ENCODE measurements at regions not wholly inside any gene's neighbourhood (a gene's known extent, or its start where the extent isn't known, plus 50 kb on each side); places are given as distances from the start of the nearest gene placed in this dataset.

- Histone ChIP-seq H3K4me3 (ENCODE audit: insufficient read depth in 1 of 2, low read depth in 1 of 2, low read length in 2 of 2) (no peak overlapping the region), H2BK15ac (ENCODE audit: low read depth, poor library complexity, severe bottlenecking) (no peak overlapping the region), H3K4ac (ENCODE audit: low read depth in 1 of 2, low read length in 2 of 2) (no peak overlapping the region), H3K4me2 (ENCODE audit: low read length, poor library complexity, severe bottlenecking) (no peak overlapping the region), H3K27me3 (ENCODE audit: control insufficient read depth in 1 of 2, insufficient read depth in 1 of 2, low read length in 2 of 2) (peaks cover 0 to 13% of the 10 kb centered on the region in 2 experiments), H3K36me3 (ENCODE audit: control insufficient read depth in 1 of 2, insufficient read depth in 2 of 2, low read depth in 1 of 2, low read length in 2 of 2) (no peaks in the 10 kb centered on the region), H3K23ac (ENCODE audit: low read length in 2 of 2) (no peak overlapping the region), H2AK5ac (ENCODE audit: low read length, severe bottlenecking) (no peak overlapping the region), H4K91ac (ENCODE audit: low read length) (no peak overlapping the region), H3K27ac (ENCODE audit: low read length, poor library complexity, severe bottlenecking) (no peak overlapping the region), H3K14ac (ENCODE audit: low read length in 2 of 2) (no peak overlapping the region), H3K9ac (ENCODE audit: low read length) (no peak overlapping the region), H2AFZ (ENCODE audit: low read depth, low read length) (no peak overlapping the region), H4K8ac (ENCODE audit: low read length) (no peak overlapping the region), H3K79me1 (replicated peaks; ENCODE audit: low read length, poor library complexity, severe bottlenecking) (no peaks in the 10 kb centered on the region), H3K4me1 (ENCODE audit: control insufficient read depth, insufficient read depth, low read depth, low read length) (no peaks in the 10 kb centered on the region), H2BK12ac (ENCODE audit: low read length in 2 of 2) (no peak overlapping the region), H3K18ac (ENCODE audit: low read depth in 1 of 2, low read length in 2 of 2) (no peak overlapping the region), H2BK5ac (ENCODE audit: low read depth, low read length, poor library complexity, severe bottlenecking) (no peak overlapping the region), H2BK120ac (ENCODE audit: low read depth, low read length) (no peak overlapping the region), H3K9me3 (ENCODE audit: control insufficient read depth, low read length) (no peaks in the 10 kb centered on the region)
- DNase-seq, result no peak
Observed at GRCh38 chr21:38556390-38556789, 58.1 kb upstream of the ERG start.

GRCh38 chr21:38561205-38561604 is 62.9 kb upstream of the ERG start:
- Histone ChIP-seq H3K4me3 (ENCODE audit: insufficient read depth in 1 of 2, low read depth in 1 of 2, low read length in 2 of 2) (no peak overlapping the region), H3K4me2 (ENCODE audit: low read length, poor library complexity, severe bottlenecking) (no peak overlapping the region), H2BK12ac (ENCODE audit: low read length in 2 of 2) (no peak overlapping the region), H3K4ac (ENCODE audit: low read depth in 1 of 2, low read length in 2 of 2) (no peak overlapping the region), H4K8ac (ENCODE audit: low read length) (no peak overlapping the region), H2AFZ (ENCODE audit: low read depth, low read length) (no peak overlapping the region), H3K18ac (ENCODE audit: low read depth in 1 of 2, low read length in 2 of 2) (no peak overlapping the region), H3K27ac (ENCODE audit: low read length, poor library complexity, severe bottlenecking) (no peak overlapping the region), H3K79me1 (replicated peaks; ENCODE audit: low read length, poor library complexity, severe bottlenecking) (no peaks in the 10 kb centered on the region), H3K14ac (ENCODE audit: low read length in 2 of 2) (no peak overlapping the region), H4K91ac (ENCODE audit: low read length) (no peak overlapping the region), H3K9ac (ENCODE audit: low read length) (no peak overlapping the region), H3K36me3 (ENCODE audit: control insufficient read depth in 1 of 2, insufficient read depth in 2 of 2, low read depth in 1 of 2, low read length in 2 of 2) (no peaks in the 10 kb centered on the region), H3K23ac (ENCODE audit: low read length in 2 of 2) (no peak overlapping the region), H2AK5ac (ENCODE audit: low read length, severe bottlenecking) (no peak overlapping the region), H3K4me1 (ENCODE audit: control insufficient read depth, insufficient read depth, low read depth, low read length) (no peaks in the 10 kb centered on the region), H2BK120ac (ENCODE audit: low read depth, low read length) (no peak overlapping the region), H2BK5ac (ENCODE audit: low read depth, low read length, poor library complexity, severe bottlenecking) (no peak overlapping the region), H3K9me3 (ENCODE audit: control insufficient read depth, low read length) (no peaks in the 10 kb centered on the region), H2BK15ac (ENCODE audit: low read depth, poor library complexity, severe bottlenecking) (no peak overlapping the region), H3K27me3 (ENCODE audit: control insufficient read depth in 1 of 2, insufficient read depth in 1 of 2, low read length in 2 of 2) (peaks cover 12 to 13% of the 10 kb centered on the region in 2 experiments)
- no peak for DNase-seq

GRCh38 chr21:38561613-38562581 is 63.6 kb upstream of the ERG start:
- H3K9ac ChIP-seq (ENCODE audit: low read length), result no peak overlapping the region
- H3K36me3 ChIP-seq (ENCODE audit: control insufficient read depth in 1 of 2, insufficient read depth in 2 of 2, low read depth in 1 of 2, low read length in 2 of 2), result no peaks in the 10 kb centered on the region
- no peak overlapping the region for H3K27ac ChIP-seq (ENCODE audit: low read length, poor library complexity, severe bottlenecking)
- H3K4me1 ChIP-seq (ENCODE audit: control insufficient read depth, insufficient read depth, low read depth, low read length), result peaks cover under 1% of the 10 kb centered on the region
- no peak overlapping the region for H4K91ac ChIP-seq (ENCODE audit: low read length)
- H3K14ac ChIP-seq (ENCODE audit: low read length in 2 of 2), result no peak overlapping the region
- no peak overlapping the region for H3K18ac ChIP-seq (ENCODE audit: low read depth in 1 of 2, low read length in 2 of 2)
- no peaks in the 10 kb centered on the region for H3K9me3 ChIP-seq (ENCODE audit: control insufficient read depth, low read length)
- H3K27me3 ChIP-seq (ENCODE audit: control insufficient read depth in 1 of 2, insufficient read depth in 1 of 2, low read length in 2 of 2), result peaks cover 11 to 16% of the 10 kb centered on the region in 2 experiments
- H2BK5ac ChIP-seq (ENCODE audit: low read depth, low read length, poor library complexity, severe bottlenecking), result no peak overlapping the region
- 76% methylated on average over 3 of the region's 7 CpGs for WGBS
- no peaks in the 10 kb centered on the region for H3K79me1 ChIP-seq (replicated peaks; ENCODE audit: low read length, poor library complexity, severe bottlenecking)
- no peak overlapping the region for H2AFZ ChIP-seq (ENCODE audit: low read depth, low read length)
- H3K4me2 ChIP-seq (ENCODE audit: low read length, poor library complexity, severe bottlenecking), result no peak overlapping the region
- H4K8ac ChIP-seq (ENCODE audit: low read length), result no peak overlapping the region
- no peak overlapping the region for H2BK120ac ChIP-seq (ENCODE audit: low read depth, low read length)
- no peak overlapping the region for H3K23ac ChIP-seq (ENCODE audit: low read length in 2 of 2)
- no peak overlapping the region for H2BK15ac ChIP-seq (ENCODE audit: low read depth, poor library complexity, severe bottlenecking)
- no peak overlapping the region for H2AK5ac ChIP-seq (ENCODE audit: low read length, severe bottlenecking)
- no peak overlapping the region for H3K4ac ChIP-seq (ENCODE audit: low read depth in 1 of 2, low read length in 2 of 2)
- no peak for DNase-seq
- no peak overlapping the region for H2BK12ac ChIP-seq (ENCODE audit: low read length in 2 of 2)
- H3K4me3 ChIP-seq (ENCODE audit: insufficient read depth in 1 of 2, low read depth in 1 of 2, low read length in 2 of 2), result no peak overlapping the region

GRCh38 chr21:38567335-38567969 is 69.2 kb upstream of the ERG start:
- H2BK120ac ChIP-seq (ENCODE audit: low read depth, low read length), result no peak overlapping the region
- no peaks in the 10 kb centered on the region for H3K36me3 ChIP-seq (ENCODE audit: control insufficient read depth in 1 of 2, insufficient read depth in 2 of 2, low read depth in 1 of 2, low read length in 2 of 2)
- peak overlapping the region; percentile 84 for H3K9ac ChIP-seq (ENCODE audit: low read length)
- no peak overlapping the region for H3K23ac ChIP-seq (ENCODE audit: low read length in 2 of 2)
- H3K4ac ChIP-seq (ENCODE audit: low read depth in 1 of 2, low read length in 2 of 2), result no peak overlapping the region
- peaks cover 2% of the 10 kb centered on the region for H3K4me1 ChIP-seq (ENCODE audit: control insufficient read depth, insufficient read depth, low read depth, low read length)
- peak; percentile 23 for DNase-seq
- no peaks in the 10 kb centered on the region for H3K9me3 ChIP-seq (ENCODE audit: control insufficient read depth, low read length)
- no peak overlapping the region for H3K18ac ChIP-seq (ENCODE audit: low read depth in 1 of 2, low read length in 2 of 2)
- peak overlapping the region in 1 of 2 experiments; percentile 76 for H3K4me3 ChIP-seq (ENCODE audit: insufficient read depth in 1 of 2, low read depth in 1 of 2, low read length in 2 of 2)
- no peak overlapping the region for H3K14ac ChIP-seq (ENCODE audit: low read length in 2 of 2)
- no peak overlapping the region for H3K27ac ChIP-seq (ENCODE audit: low read length, poor library complexity, severe bottlenecking)
- H2AFZ ChIP-seq (ENCODE audit: low read depth, low read length), result no peak overlapping the region
- 33% methylated on average over 17 of the region's 17 CpGs for WGBS
- no peak overlapping the region for H4K91ac ChIP-seq (ENCODE audit: low read length)
- H2AK5ac ChIP-seq (ENCODE audit: low read length, severe bottlenecking), result no peak overlapping the region
- peak overlapping the region; percentile 0 for H3K4me2 ChIP-seq (ENCODE audit: low read length, poor library complexity, severe bottlenecking)
- H3K27me3 ChIP-seq (ENCODE audit: control insufficient read depth in 1 of 2, insufficient read depth in 1 of 2, low read length in 2 of 2), result peaks cover 7 to 23% of the 10 kb centered on the region in 2 experiments
- H2BK5ac ChIP-seq (ENCODE audit: low read depth, low read length, poor library complexity, severe bottlenecking), result no peak overlapping the region
- no peak overlapping the region for H4K8ac ChIP-seq (ENCODE audit: low read length)
- H2BK12ac ChIP-seq (ENCODE audit: low read length in 2 of 2), result no peak overlapping the region
- H3K79me1 ChIP-seq (replicated peaks; ENCODE audit: low read length, poor library complexity, severe bottlenecking), result no peaks in the 10 kb centered on the region
- no peak overlapping the region for H2BK15ac ChIP-seq (ENCODE audit: low read depth, poor library complexity, severe bottlenecking)

Data from mesenchymal stem cell (in vitro differentiated cells and primary cell).